ENCODE measurements at regions not wholly inside any gene's neighbourhood (a gene's known extent, or its start where the extent isn't known, plus 50 kb on each side); places are given as distances from the start of the nearest gene placed in this dataset.

DNA sequence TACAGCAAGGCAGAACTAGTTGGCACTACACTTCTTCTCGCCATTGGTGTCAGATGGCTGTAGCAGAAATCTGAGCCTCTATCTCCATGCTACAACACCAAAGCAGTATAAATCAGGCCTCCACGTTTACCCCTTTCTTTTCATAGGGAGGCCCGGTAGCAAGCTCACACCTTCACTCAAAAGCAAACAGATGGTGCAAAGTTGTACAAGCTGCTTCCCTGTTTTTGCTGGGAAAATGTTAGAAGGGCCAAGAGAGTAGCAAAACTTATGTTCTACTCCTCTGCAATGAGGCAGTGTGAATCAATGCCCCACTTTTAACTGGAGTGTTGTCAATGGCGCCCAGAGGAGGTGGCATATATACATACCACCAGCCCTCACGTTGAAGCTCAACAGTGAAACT is 369.6 kb upstream of the NRXN1 start:
- Histone ChIP-seq H3K4me1 (no peaks in the 10 kb centered on the region), H3K9me3 (no peaks in the 10 kb centered on the region), H3K4me3 (no peak overlapping the region), H3K27ac (no peak overlapping the region), H3K27me3 (no peaks in the 10 kb centered on the region), H3K36me3 (no peaks in the 10 kb centered on the region)
- intact Hi-C loops (cut with DNase I; ENCODE audit: low total_unique reads): no loop called here
- no peak for TF ChIP-seq CTCF (IDR thresholded peaks at IDR 0.05)
- DNase-seq: no peak

- Histone ChIP-seq H3K27ac (no peak overlapping the region), H3K36me3 (no peaks in the 10 kb centered on the region), H3K4me1 (no peaks in the 10 kb centered on the region), H3K4me3 (no peak overlapping the region), H3K27me3 (no peaks in the 10 kb centered on the region), H3K9me3 (no peaks in the 10 kb centered on the region)
- intact Hi-C loops (cut with DNase I; ENCODE audit: low total_unique reads): no loop called here
- TF ChIP-seq CTCF (IDR thresholded peaks at IDR 0.05): no peak
- DNase-seq: no peak
These were observed 355.3 kb upstream of the NRXN1 start for GRCh38 chr2:51387235-51387634.

- H3K36me3 ChIP-seq: no peaks in the 10 kb centered on the region
- no peak overlapping the region for H3K4me3 ChIP-seq
- no peaks in the 10 kb centered on the region for H3K4me1 ChIP-seq
- no peak for DNase-seq
- TF ChIP-seq CTCF (IDR thresholded peaks at IDR 0.05): no peak
- H3K27me3 ChIP-seq: no peaks in the 10 kb centered on the region
- H3K9me3 ChIP-seq: no peaks in the 10 kb centered on the region
- H3K27ac ChIP-seq: no peak overlapping the region
- intact Hi-C loops (cut with DNase I; ENCODE audit: low total_unique reads): no loop called here
These were observed 348.1 kb upstream of the NRXN1 start for GRCh38 chr2:51379997-51380396.

- Histone ChIP-seq H3K4me1 (no peaks in the 10 kb centered on the region), H3K27me3 (no peaks in the 10 kb centered on the region), H3K36me3 (no peaks in the 10 kb centered on the region), H3K4me3 (no peak overlapping the region), H3K9me3 (no peaks in the 10 kb centered on the region), H3K27ac (no peak overlapping the region)
- no peak for TF ChIP-seq CTCF (IDR thresholded peaks at IDR 0.05)
- DNase-seq: no peak
- intact Hi-C loops (cut with DNase I; ENCODE audit: low total_unique reads): no loop called here
These were observed 336.3 kb upstream of the NRXN1 start for GRCh38 chr2:51368250-51368649.

DNA sequence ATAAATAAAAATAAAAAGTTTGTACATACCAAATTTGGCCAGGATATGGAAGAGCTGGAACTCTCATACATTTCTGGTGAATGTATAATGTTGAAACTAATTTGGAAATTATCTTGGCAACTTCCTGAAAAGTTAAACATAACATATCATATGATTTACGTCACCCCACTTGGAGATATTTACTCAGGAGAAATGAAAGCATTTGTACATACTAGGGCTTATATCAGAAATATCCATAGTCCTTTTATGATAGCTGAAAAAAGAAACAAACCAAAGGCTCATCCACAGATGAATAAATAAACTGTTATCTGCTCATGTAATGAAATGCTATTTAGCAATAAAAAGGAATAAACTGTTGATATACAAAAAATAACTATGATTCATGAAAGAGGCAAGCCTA is 318.2 kb upstream of the NRXN1 start:
- DNase-seq: no peak
- no peak for TF ChIP-seq CTCF (IDR thresholded peaks at IDR 0.05)
- H3K4me3 ChIP-seq: no peak overlapping the region

GRCh38 chr2:51344886-51345285 is 313.0 kb upstream of the NRXN1 start:
- TF ChIP-seq CTCF (IDR thresholded peaks at IDR 0.05): no peak
- Histone ChIP-seq H3K9me3 (no peaks in the 10 kb centered on the region), H3K4me1 (no peaks in the 10 kb centered on the region), H3K27me3 (no peaks in the 10 kb centered on the region), H3K27ac (no peak overlapping the region), H3K36me3 (no peaks in the 10 kb centered on the region), H3K4me3 (no peak overlapping the region)
- intact Hi-C loops (cut with DNase I; ENCODE audit: low total_unique reads): no loop called here
- DNase-seq: no peak

More for the DNA sequence above, 318.2 kb upstream of the NRXN1 start:
- H3K27ac ChIP-seq: no peak overlapping the region
- no peaks in the 10 kb centered on the region for H3K4me1 ChIP-seq
- H3K9me3 ChIP-seq: no peaks in the 10 kb centered on the region
- intact Hi-C loops (cut with DNase I; ENCODE audit: low total_unique reads): no loop called here
- no peaks in the 10 kb centered on the region for H3K36me3 ChIP-seq
- H3K27me3 ChIP-seq: no peaks in the 10 kb centered on the region
